Upper lobe of left lung (tissue), 4 donors: ENCODE measurements at regions not wholly inside any gene's neighbourhood (a gene's known extent, or its start where the extent isn't known, plus 50 kb on each side); places are given as distances from the start of the nearest gene placed in this dataset.

Experiments used
- EP300 ChIP-seq, 4 donors: sonication (generic); formaldehyde crosslinking; IDR thresholded peaks; one replicate each; pipeline ENCODE4 v1.5.1; 2017; ENCODE audit warnings: antibody characterized with exemption in 4 of 4, control low read depth in 2 of 4
- POLR2A ChIP-seq, 4 donors: fragments of 450-650 bp; IDR thresholded peaks; one replicate each; pipeline ENCODE4 v1.5.1; 2016 to 2017; ENCODE audit warnings: antibody characterized with exemption in 4 of 4, mild to moderate bottlenecking in 2 of 4
- POLR2AphosphoS5 ChIP-seq, 2 donors: sonication (generic); formaldehyde crosslinking; IDR thresholded peaks; one replicate each; pipeline ENCODE4 v1.5.1; 2017; ENCODE audit warnings: antibody characterized with exemption in 2 of 2
- TF ChIP-seq, protein P1 (sequence below), 6 experiments: fragments of 450-650 bp in 4 of 6; fragments of 200-600 bp in 2 of 6; sonication (generic) in 2 of 6; IDR thresholded peaks; one replicate each; pipeline ENCODE4 v1.5.1; 2016 to 2019; ENCODE audit warnings: antibody characterized with exemption in 6 of 6

DNA sequence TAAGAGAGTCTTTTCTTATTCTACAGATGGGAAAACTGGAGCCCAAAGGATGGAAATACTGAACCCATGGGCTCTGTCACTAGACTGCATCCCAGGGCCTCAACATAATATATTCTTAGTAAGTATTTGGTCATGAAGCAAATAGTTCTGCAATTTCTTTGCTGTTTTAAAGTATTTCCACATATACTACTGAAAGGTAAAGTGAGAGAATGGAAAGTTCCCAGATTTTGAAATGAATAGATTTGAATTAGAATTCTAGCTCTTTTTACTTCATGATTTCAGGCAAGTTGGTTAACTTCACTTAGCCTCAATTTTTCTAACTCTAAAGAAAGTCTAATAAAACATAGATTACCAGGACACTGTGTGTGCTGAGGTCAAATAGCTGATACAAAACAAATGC lies 95.6 kb upstream of the FGGY start:
- TF ChIP-seq, protein P1, sequence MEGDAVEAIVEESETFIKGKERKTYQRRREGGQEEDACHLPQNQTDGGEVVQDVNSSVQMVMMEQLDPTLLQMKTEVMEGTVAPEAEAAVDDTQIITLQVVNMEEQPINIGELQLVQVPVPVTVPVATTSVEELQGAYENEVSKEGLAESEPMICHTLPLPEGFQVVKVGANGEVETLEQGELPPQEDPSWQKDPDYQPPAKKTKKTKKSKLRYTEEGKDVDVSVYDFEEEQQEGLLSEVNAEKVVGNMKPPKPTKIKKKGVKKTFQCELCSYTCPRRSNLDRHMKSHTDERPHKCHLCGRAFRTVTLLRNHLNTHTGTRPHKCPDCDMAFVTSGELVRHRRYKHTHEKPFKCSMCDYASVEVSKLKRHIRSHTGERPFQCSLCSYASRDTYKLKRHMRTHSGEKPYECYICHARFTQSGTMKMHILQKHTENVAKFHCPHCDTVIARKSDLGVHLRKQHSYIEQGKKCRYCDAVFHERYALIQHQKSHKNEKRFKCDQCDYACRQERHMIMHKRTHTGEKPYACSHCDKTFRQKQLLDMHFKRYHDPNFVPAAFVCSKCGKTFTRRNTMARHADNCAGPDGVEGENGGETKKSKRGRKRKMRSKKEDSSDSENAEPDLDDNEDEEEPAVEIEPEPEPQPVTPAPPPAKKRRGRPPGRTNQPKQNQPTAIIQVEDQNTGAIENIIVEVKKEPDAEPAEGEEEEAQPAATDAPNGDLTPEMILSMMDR (IDR thresholded peaks at IDR 0.05) = no peak
- TF ChIP-seq EP300 (IDR thresholded peaks at IDR 0.05) (no peak), POLR2A (IDR thresholded peaks at IDR 0.05) (no peak), POLR2AphosphoS5 (IDR thresholded peaks at IDR 0.05) (no peak)
